HEK293 (cell line): ENCODE measurements at regions not wholly inside any gene's neighbourhood (a gene's known extent, or its start where the extent isn't known, plus 50 kb on each side); places are given as distances from the start of the nearest gene placed in this dataset.

Experiments used
- CTCF ChIA-PET: fragments of 350-600 bp; formaldehyde crosslinking; extraction: SDS; loops from one replicate; lab custom pipeline; 2021; ENCODE audit warnings: antibody characterized with exemption; lab: Yijun Ruan, JAX
- POLR2A ChIA-PET: fragments of 300-600 bp; formaldehyde crosslinking; extraction: SDS; loops from one replicate; lab custom pipeline; 2020; ENCODE audit warnings: antibody characterized with exemption, inconsistent platforms; lab: Yijun Ruan, JAX
- H3K27ac ChIP-seq: fragments of 200-500 bp; sonication (Bioruptor generic); 2 replicates; pipeline ENCODE4 v1.5.1; 2014; ENCODE audit warnings: low read depth, low read length, control low read depth, inconsistent platforms; ENCODE audit errors: extremely low read depth
- H3K36me3 ChIP-seq, 2 experiments: fragments of 200-500 bp in 1 of 2; sonication (Bioruptor generic) in 1 of 2; 1 replicate in 1 of 2; 2 replicates in 1 of 2; pipeline ENCODE4 v1.5.1; 2014 to 2017; ENCODE audit warnings: inconsistent platforms in 2 of 2, low read length in 2 of 2; ENCODE audit not compliant: control insufficient read depth in 2 of 2, insufficient read depth in 1 of 2
- H3K4me1 ChIP-seq: fragments of 200-500 bp; sonication (Bioruptor generic); 2 replicates; pipeline ENCODE4 v1.5.1; 2014; ENCODE audit warnings: mild to moderate bottlenecking, low read length, inconsistent platforms; ENCODE audit not compliant: control insufficient read depth, insufficient read depth
- H3K4me3 ChIP-seq: 2 replicates; pipeline ENCODE4 v1.5.1; 2011; ENCODE audit warnings: low read depth, mild to moderate bottlenecking, control low read depth, low read length, moderate library complexity
- H3K9me3 ChIP-seq: fragments of 200-500 bp; sonication (Bioruptor generic); 2 replicates; pipeline ENCODE4 v1.5.1; 2014; ENCODE audit warnings: low read depth, low read length, inconsistent platforms; ENCODE audit not compliant: control insufficient read depth, insufficient read depth
- HOXA7 ChIP-seq: sonication (generic); formaldehyde crosslinking; IDR thresholded peaks from 2 replicates; pipeline ENCODE4 v1.8.1; 2022; ENCODE audit warnings: missing genetic modification reagents, borderline replicate concordance
- KLF10 ChIP-seq: fragments of 450-650 bp; IDR thresholded peaks from 2 replicates; pipeline ENCODE4 v1.5.1; 2018; ENCODE audit warnings: missing biosample characterization, mild to moderate bottlenecking, missing genetic modification characterization
- KLF16 ChIP-seq: fragments of 450-650 bp; formaldehyde crosslinking; IDR thresholded peaks from 2 replicates; pipeline ENCODE4 v1.5.1; 2017; ENCODE audit warnings: missing biosample characterization, missing genetic modification characterization
- KLF9 ChIP-seq: fragments of 450-650 bp; formaldehyde crosslinking; IDR thresholded peaks from 2 replicates; pipeline ENCODE4 v1.5.1; 2016; ENCODE audit warnings: missing biosample characterization, missing genetic modification characterization, low read depth
- SALL2 ChIP-seq: fragments of 450-650 bp; formaldehyde crosslinking; IDR thresholded peaks from 2 replicates; pipeline ENCODE4 v1.5.0; 2017; ENCODE audit warnings: missing biosample characterization, mild to moderate bottlenecking, missing genetic modification characterization, borderline replicate concordance
- SCRT2 ChIP-seq: fragments of 450-650 bp; formaldehyde crosslinking; IDR thresholded peaks from 2 replicates; pipeline ENCODE4 v1.5.1; 2016; ENCODE audit warnings: missing biosample characterization, missing genetic modification characterization
- SETDB1 ChIP-seq: IDR thresholded peaks from one replicate; pipeline ENCODE4 v1.6.1; 2017; ENCODE audit warnings: mild to moderate bottlenecking, low read length, moderate library complexity, mixed read lengths; ENCODE audit not compliant: insufficient read length
- SP2 ChIP-seq: fragments of 450-650 bp; formaldehyde crosslinking; IDR thresholded peaks from 2 replicates; pipeline ENCODE4 v1.5.1; 2016; ENCODE audit warnings: missing biosample characterization, missing genetic modification characterization
- TCF7L2 ChIP-seq: IDR thresholded peaks from 2 replicates; pipeline ENCODE4 v1.6.1; 2011; ENCODE audit warnings: low read depth, mild to moderate bottlenecking, inconsistent platforms, low read length, moderate library complexity, borderline replicate concordance
- ZNF140 ChIP-seq: fragments of 450-650 bp; formaldehyde crosslinking; IDR thresholded peaks from 2 replicates; pipeline ENCODE4 v1.5.1; 2016; ENCODE audit warnings: missing biosample characterization, missing genetic modification characterization
- ZNF175 ChIP-seq: fragments of 450-650 bp; formaldehyde crosslinking; IDR thresholded peaks from 2 replicates; pipeline ENCODE4 v1.5.1; 2016; ENCODE audit warnings: missing biosample characterization, missing genetic modification characterization
- ZNF184 ChIP-seq: fragments of 450-650 bp; IDR thresholded peaks from 2 replicates; pipeline ENCODE4 v1.5.1; 2018; ENCODE audit warnings: missing biosample characterization, mild to moderate bottlenecking, missing genetic modification characterization
- ZNF211 ChIP-seq: fragments of 450-650 bp; formaldehyde crosslinking; IDR thresholded peaks from 2 replicates; pipeline ENCODE4 v1.5.1; 2016; ENCODE audit warnings: low read depth, missing biosample characterization, missing genetic modification characterization
- ZNF24 ChIP-seq: fragments of 450-650 bp; formaldehyde crosslinking; IDR thresholded peaks from 2 replicates; pipeline ENCODE4 v1.5.1; 2016; ENCODE audit warnings: missing biosample characterization, missing genetic modification characterization
- ZNF292 ChIP-seq: fragments of 450-650 bp; formaldehyde crosslinking; IDR thresholded peaks from 2 replicates; pipeline ENCODE4 v1.5.1; 2016; ENCODE audit warnings: low read depth, missing biosample characterization, missing genetic modification characterization, borderline replicate concordance
- ZNF302 ChIP-seq: fragments of 450-650 bp; formaldehyde crosslinking; IDR thresholded peaks from 2 replicates; pipeline ENCODE4 v1.5.1; 2016; ENCODE audit warnings: missing biosample characterization, missing genetic modification characterization, low read depth
- ZNF335 ChIP-seq: fragments of 450-650 bp; formaldehyde crosslinking; conservative IDR thresholded peaks from 2 replicates; pipeline ENCODE4 v1.5.1; 2016; ENCODE audit warnings: missing biosample characterization, missing genetic modification characterization
- ZNF354C ChIP-seq: fragments of 450-650 bp; formaldehyde crosslinking; IDR thresholded peaks from 2 replicates; pipeline ENCODE4 v1.5.1; 2016; ENCODE audit warnings: missing biosample characterization, missing genetic modification characterization, low read depth, borderline replicate concordance
- ZNF37A ChIP-seq: fragments of 450-650 bp; IDR thresholded peaks from 2 replicates; pipeline ENCODE4 v1.5.1; 2018; ENCODE audit warnings: missing biosample characterization, missing genetic modification characterization
- ZNF416 ChIP-seq: fragments of 450-650 bp; formaldehyde crosslinking; IDR thresholded peaks from 2 replicates; pipeline ENCODE4 v1.5.1; 2016; ENCODE audit warnings: missing biosample characterization, missing genetic modification characterization
- ZNF514 ChIP-seq: fragments of 450-650 bp; formaldehyde crosslinking; IDR thresholded peaks from 2 replicates; pipeline ENCODE4 v1.5.1; 2016; ENCODE audit warnings: missing biosample characterization, missing genetic modification characterization
- ZNF621 ChIP-seq: fragments of 450-650 bp; formaldehyde crosslinking; IDR thresholded peaks from 2 replicates; pipeline ENCODE4 v1.5.1; 2017; ENCODE audit warnings: missing biosample characterization, missing genetic modification characterization
- ZNF626 ChIP-seq: fragments of 450-650 bp; sonication (Bioruptor Pico); formaldehyde crosslinking; IDR thresholded peaks from 2 replicates; pipeline ENCODE4 v1.5.1; 2018; ENCODE audit warnings: missing biosample characterization, missing genetic modification characterization, inconsistent platforms
- ZNF654 ChIP-seq: fragments of 450-650 bp; formaldehyde crosslinking; IDR thresholded peaks from 2 replicates; pipeline ENCODE4 v1.5.1; 2016; ENCODE audit warnings: low read depth, missing biosample characterization, missing genetic modification characterization
- ZNF658 ChIP-seq: fragments of 450-650 bp; formaldehyde crosslinking; IDR thresholded peaks from 2 replicates; pipeline ENCODE4; 2016; ENCODE audit warnings: missing biosample characterization, missing genetic modification characterization
- ZNF707 ChIP-seq: fragments of 450-650 bp; formaldehyde crosslinking; IDR thresholded peaks from 2 replicates; pipeline ENCODE4 v1.5.1; 2016; ENCODE audit warnings: missing biosample characterization, missing genetic modification characterization
- ZNF76 ChIP-seq: fragments of 450-650 bp; formaldehyde crosslinking; IDR thresholded peaks from 2 replicates; pipeline ENCODE4; 2016; ENCODE audit warnings: low read depth, missing biosample characterization, missing genetic modification characterization, borderline replicate concordance
- ZSCAN16 ChIP-seq: fragments of 450-650 bp; formaldehyde crosslinking; IDR thresholded peaks from 2 replicates; pipeline ENCODE4 v1.5.1; 2016; ENCODE audit warnings: missing biosample characterization, missing genetic modification characterization
- TF ChIP-seq, protein P1 (sequence below): fragments of 450-650 bp; formaldehyde crosslinking; IDR thresholded peaks from 2 replicates; pipeline ENCODE4 v1.5.1; 2016; ENCODE audit warnings: missing biosample characterization, missing genetic modification characterization
- TF ChIP-seq, protein P2 (sequence below): fragments of 450-650 bp; formaldehyde crosslinking; IDR thresholded peaks from 2 replicates; pipeline ENCODE4 v1.5.1; 2017; ENCODE audit warnings: missing biosample characterization, missing genetic modification characterization
- TF ChIP-seq, protein P3 (sequence below): fragments of 450-650 bp; formaldehyde crosslinking; IDR thresholded peaks from 2 replicates; pipeline ENCODE4; 2016; ENCODE audit warnings: missing biosample characterization, missing genetic modification characterization
- TF ChIP-seq, protein P4 (sequence below): fragments of 450-650 bp; formaldehyde crosslinking; IDR thresholded peaks from 2 replicates; pipeline ENCODE4 v1.5.1; 2016; ENCODE audit warnings: missing biosample characterization, missing genetic modification characterization

DNA sequence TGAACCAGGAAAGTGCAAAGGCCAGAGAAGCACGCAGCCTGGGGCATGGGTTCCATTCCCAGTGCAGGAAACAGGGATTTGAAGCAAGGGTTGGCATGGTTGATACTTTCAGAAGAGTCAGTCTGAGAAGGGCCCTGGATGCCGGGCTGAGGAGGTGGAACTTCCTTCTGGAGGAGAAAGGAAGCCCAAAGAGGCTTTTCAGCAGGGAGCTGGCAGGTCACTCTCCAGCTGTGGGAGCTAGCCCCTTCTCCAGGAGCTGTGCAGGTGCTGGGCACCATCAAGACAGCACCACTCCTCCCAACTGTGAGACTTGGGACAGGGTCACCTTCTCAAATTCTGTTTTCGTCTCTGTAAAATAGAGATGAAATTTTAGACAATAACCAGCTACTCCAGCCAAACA, 169.8 kb downstream of the ZNF248 start:
- no peaks in the 10 kb centered on the region for H3K4me1 ChIP-seq
- no peak overlapping the region for H3K27ac ChIP-seq
- POLR2A ChIA-PET: no interaction called here
- no peaks in the 10 kb centered on the region for H3K9me3 ChIP-seq
- no peaks in the 10 kb centered on the region for H3K36me3 ChIP-seq
- CTCF ChIA-PET: interaction anchor here (0.7 kb wide), 1 partner anchor 16 kb away, joined by 3 read pairs; no protein-coding TSS in a partner anchor
- TF ChIP-seq ZNF416 (tag by site-specific recombination): no peak
- TF ChIP-seq, protein P1, sequence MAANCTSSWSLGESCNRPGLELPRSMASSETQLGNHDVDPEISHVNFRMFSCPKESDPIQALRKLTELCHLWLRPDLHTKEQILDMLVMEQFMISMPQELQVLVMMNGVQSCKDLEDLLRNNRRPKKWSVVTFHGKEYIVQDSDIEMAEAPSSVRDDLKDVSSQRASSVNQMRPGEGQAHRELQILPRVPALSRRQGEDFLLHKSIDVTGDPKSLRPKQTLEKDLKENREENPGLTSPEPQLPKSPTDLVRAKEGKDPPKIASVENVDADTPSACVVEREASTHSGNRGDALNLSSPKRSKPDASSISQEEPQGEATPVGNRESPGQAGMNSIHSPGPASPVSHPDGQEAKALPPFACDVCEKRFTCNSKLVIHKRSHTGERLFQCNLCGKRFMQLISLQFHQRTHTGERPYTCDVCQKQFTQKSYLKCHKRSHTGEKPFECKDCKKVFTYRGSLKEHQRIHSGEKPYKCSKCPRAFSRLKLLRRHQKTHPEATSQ (tag by site-specific recombination): no peak
- TF ChIP-seq ZNF175: no peak
- TF ChIP-seq ZNF514 (tag by site-specific recombination): no peak
- no peak for TF ChIP-seq ZSCAN16
- no peak for TF ChIP-seq ZNF292 (tag by site-specific recombination)
- no peak for TF ChIP-seq ZNF654 (tag by site-specific recombination)
- no peak for TF ChIP-seq ZNF621
- TF ChIP-seq, protein P2, sequence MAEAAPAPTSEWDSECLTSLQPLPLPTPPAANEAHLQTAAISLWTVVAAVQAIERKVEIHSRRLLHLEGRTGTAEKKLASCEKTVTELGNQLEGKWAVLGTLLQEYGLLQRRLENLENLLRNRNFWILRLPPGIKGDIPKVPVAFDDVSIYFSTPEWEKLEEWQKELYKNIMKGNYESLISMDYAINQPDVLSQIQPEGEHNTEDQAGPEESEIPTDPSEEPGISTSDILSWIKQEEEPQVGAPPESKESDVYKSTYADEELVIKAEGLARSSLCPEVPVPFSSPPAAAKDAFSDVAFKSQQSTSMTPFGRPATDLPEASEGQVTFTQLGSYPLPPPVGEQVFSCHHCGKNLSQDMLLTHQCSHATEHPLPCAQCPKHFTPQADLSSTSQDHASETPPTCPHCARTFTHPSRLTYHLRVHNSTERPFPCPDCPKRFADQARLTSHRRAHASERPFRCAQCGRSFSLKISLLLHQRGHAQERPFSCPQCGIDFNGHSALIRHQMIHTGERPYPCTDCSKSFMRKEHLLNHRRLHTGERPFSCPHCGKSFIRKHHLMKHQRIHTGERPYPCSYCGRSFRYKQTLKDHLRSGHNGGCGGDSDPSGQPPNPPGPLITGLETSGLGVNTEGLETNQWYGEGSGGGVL: no peak
- TF ChIP-seq KLF16 (tag by site-specific recombination): no peak
- no peak for TF ChIP-seq SETDB1
- TF ChIP-seq, protein P3, sequence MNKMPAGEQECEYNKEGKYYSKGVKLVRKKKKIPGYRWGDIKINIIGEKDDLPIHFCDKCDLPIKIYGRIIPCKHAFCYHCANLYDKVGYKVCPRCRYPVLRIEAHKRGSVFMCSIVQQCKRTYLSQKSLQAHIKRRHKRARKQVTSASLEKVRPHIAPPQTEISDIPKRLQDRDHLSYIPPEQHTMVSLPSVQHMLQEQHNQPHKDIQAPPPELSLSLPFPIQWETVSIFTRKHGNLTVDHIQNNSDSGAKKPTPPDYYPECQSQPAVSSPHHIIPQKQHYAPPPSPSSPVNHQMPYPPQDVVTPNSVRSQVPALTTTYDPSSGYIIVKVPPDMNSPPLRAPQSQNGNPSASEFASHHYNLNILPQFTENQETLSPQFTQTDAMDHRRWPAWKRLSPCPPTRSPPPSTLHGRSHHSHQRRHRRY: no peak
- TF ChIP-seq ZNF707 (tag by site-specific recombination): no peak
- TF ChIP-seq ZNF335: no peak
- TF ChIP-seq SP2: no peak
- TF ChIP-seq ZNF140 (tag by site-specific recombination): no peak
- no peak for TF ChIP-seq ZNF626 (tag by site-specific recombination)
- TF ChIP-seq SALL2 (tag by site-specific recombination): no peak
- no peak for TF ChIP-seq KLF10 (tag by site-specific recombination)
- no peak for TF ChIP-seq SCRT2 (tag by site-specific recombination)
- no peak overlapping the region for H3K4me3 ChIP-seq

DNA sequence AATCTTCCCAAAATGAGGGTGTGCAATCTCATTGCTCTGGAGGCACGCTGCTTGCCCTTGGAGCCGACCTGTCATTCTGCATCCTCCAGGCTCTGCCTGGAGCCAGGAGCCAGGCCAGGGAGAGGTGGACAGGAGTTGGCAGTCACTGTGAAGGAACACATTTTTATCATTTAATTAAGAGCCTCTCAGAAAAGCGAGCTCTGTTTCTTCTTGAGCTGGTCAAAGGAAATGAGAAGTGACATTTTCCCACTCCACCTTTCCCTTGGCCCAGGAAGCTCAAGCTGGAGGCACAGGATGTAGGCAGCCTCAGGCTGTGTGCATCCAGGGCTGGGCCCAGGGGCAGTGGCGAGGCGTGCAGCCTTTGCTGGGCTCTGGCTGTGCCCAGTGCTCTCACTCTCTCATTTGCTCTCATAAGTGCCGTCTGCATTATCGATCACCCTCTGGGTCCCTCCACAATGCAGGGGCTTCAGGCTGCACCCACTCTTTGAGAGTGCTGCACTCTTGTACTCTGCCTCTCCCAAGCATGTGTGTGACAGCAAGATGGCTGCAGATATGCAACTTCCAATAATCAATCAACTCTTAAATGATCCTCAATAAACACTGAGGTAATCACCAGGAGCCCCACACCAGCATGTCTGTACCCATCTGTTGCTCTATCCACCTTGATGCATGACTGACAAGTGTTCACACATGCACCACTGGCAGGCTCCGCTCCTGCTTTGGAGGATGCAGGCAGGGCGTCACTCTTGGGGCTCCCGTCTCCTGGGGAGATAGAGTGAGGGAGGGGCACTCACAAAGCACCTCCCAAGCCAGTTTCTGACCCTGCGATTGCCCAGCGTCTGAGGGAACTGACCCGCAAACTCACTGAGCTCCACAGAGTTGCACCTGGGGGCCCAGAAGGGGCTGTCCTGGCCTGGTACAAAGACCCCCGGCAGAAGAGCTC, 171.4 kb downstream of the ZNF248 start:
- no peaks in the 10 kb centered on the region for H3K36me3 ChIP-seq
- no peak overlapping the region for H3K27ac ChIP-seq
- H3K4me3 ChIP-seq: no peak overlapping the region
- no peaks in the 10 kb centered on the region for H3K9me3 ChIP-seq
- POLR2A ChIA-PET: no interaction called here
- CTCF ChIA-PET: interaction anchor here (1.0 kb wide), 1 partner anchor 21 kb away, joined by 3 read pairs; no protein-coding TSS in a partner anchor
- no peaks in the 10 kb centered on the region for H3K4me1 ChIP-seq
- TF ChIP-seq TCF7L2 (no peak), ZNF302 (tag by site-specific recombination) (no peak), KLF9 (tag by site-specific recombination) (no peak), ZNF211 (tag by site-specific recombination) (no peak), ZNF76 (tag by site-specific recombination) (no peak), ZNF354C (no peak), ZNF658 (tag by site-specific recombination) (no peak), ZNF37A (tag by site-specific recombination) (no peak), ZNF184 (tag by site-specific recombination) (no peak), HOXA7 (CRISPR knock-in tag) (no peak), ZNF24 (tag by site-specific recombination) (no peak)
- TF ChIP-seq, protein P4, sequence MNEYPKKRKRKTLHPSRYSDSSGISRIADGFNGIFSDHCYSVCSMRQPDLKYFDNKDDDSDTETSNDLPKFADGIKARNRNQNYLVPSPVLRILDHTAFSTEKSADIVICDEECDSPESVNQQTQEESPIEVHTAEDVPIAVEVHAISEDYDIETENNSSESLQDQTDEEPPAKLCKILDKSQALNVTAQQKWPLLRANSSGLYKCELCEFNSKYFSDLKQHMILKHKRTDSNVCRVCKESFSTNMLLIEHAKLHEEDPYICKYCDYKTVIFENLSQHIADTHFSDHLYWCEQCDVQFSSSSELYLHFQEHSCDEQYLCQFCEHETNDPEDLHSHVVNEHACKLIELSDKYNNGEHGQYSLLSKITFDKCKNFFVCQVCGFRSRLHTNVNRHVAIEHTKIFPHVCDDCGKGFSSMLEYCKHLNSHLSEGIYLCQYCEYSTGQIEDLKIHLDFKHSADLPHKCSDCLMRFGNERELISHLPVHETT (tag by site-specific recombination): no peak
